GM18951 (cell line): ENCODE measurements at regions not wholly inside any gene's neighbourhood (a gene's known extent, or its start where the extent isn't known, plus 50 kb on each side); places are given as distances from the start of the nearest gene placed in this dataset.

ENCODE experiments used
- POLR2A ChIP-seq: IDR thresholded peaks from 4 replicates; pipeline ENCODE4 v1.6.1; 2011; ENCODE audit warnings: mild to moderate bottlenecking; ENCODE audit not compliant: insufficient read length, insufficient read depth; ENCODE audit errors: extremely low read depth
- in situ Hi-C: fragments of 300-500 bp; cut with MboI; formaldehyde crosslinking; loops from one replicate; pipeline ENCODE4 v1.12.0; 2022; ENCODE audit warnings: low sequenced_read_pairs, mixed read lengths, inconsistent platforms; ENCODE audit not compliant: unreplicated experiment

DNA sequence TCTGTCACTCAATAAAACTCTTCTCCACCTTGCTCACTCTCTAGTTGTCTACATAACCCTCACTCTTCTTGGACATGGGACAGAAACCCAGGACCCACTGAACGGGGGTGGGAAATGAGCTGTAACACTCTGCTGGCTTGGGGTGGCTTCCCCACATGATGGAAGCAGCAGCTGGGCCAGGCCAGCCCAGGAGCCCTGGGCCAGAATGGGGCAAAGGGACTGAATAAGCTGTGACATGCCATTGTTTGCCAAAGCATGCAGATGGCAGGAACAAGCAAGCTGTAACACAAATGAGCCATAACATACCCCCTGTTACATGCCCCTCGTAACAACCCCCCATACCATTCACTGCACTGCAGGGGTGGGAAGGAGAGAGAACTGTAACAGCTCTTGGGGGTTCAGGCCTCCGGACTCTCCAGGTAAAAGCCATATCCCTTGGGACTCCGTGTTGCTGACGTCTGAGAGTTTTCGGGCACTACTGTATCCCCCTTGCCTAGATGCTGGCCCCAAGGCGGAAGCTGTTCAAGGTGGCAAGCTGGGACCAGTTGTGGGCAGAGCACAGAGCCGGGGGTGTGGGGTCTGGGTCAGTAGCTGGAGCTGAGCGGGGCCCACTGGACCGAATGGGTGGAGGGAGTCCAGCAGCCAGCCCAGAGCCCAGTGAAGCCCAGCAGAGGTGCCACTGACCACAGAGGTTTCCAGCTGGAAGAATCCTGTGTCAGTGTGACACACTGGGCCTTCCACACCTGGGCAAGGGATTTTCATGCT is 56.1 kb upstream of the DMRTB1 start:
- in situ Hi-C loops = no loop called here
- TF ChIP-seq POLR2A = no peak

DNA sequence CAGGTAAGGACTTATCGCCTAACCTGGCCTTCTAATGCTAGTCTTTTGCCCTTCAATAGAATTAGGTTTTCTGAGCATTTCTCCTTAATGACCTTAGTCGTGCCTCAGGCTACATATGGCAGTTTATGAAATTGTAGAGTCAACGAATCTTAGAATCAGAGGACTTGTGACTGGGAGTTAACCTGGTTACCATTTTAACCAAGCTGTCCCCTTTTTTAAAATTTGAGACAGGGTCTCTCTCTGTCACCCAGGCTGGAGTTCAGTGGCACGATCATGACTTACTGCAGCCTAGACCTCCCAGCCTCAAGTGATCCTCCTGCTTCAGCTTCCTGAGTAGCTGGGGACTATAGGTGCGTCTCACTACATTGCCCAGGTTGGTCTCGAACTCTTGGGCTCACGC is 53.5 kb upstream of the DMRTB1 start:
- in situ Hi-C loops = no loop called here
- TF ChIP-seq POLR2A = no peak

DNA sequence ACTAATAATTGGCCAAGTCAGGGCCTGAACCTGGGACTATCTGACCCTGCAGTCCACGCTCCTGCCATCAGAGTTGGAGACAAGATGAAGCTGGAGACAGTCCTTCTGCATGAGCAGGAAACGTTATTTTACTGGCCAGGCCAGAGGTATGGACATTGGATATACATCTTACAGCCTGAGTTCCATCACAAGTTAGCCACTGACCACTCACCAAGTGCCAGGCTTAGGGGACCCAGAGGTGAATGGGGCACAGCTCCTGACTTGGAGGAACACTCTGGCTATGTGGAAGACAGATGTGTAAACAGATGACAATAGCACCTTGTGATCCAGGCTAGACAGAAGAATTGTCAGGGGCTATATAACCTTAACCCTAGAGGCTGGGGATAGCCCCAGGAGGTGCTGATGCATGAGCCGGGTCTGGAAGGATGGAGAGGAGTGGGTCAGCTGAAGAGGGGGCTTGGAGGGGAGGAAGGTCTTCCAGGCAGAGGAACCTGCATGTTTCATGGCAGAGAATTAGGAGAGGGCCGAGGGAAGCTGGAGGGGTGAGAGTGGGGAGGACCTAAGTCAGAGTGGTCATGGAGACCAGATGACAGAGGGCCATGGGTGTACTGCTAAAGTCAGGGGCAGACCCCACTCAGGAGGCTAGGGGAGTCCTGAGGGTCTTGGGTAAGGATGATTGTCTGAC is 52.5 kb upstream of the DMRTB1 start:
- in situ Hi-C loops = no loop called here

DNA sequence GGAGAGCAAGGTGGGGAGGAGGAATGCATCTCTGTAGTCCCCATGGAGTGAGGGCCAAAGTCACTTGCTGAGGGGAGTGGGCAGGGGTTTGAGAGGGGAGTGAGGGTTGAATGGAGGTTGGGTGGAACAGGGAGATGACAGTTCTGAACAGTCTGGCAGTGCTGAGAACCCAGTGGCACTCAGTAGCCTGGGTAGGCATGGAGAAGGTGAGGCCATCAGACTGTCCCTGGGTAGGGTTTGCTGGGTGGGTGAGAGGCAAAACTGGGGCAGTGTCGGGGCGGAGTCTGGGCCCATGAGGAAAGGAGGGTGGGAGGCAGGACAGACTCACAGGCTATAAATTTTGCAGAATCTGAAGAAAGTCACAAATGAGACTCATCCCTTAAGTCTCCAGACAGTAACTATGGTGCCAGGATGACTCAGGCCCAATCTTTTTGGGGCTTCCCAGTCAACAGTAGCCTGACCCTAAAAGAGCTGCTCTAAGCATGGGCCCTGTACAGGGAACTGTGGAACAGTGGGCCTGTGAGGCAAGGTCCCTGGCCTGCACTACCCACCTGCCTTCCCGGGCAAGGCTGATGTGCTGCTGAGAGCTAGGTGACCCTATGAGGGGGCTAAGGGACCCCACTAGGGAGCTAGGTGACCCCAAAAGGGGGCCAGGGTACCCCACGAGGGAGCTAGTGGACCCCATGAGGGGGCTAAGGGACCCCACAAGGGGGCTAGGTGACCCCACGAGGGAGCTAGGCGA is 51.0 kb upstream of the DMRTB1 start:
- TF ChIP-seq POLR2A = no peak
- in situ Hi-C loops = no loop called here

More for the DNA sequence above, 52.5 kb upstream of the DMRTB1 start:
- TF ChIP-seq POLR2A = no peak

DNA sequence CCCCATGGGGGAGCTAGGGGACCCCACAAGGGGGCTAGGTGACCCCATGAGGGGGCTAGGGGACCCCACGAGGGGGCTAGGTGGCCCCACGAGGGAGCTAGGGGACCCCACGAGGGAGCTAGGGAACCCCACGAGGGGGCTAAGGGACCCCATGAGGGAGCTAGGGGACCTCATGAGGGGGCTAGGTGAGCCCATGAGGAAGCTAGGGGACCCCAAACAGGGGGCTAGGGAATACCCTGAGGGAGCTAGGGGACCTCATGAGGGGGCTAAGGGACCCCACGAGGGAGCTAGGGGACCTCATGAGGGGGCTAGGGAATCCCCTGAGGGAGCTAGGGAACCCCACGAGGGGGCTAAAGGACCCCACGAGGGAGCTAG is 50.5 kb upstream of the DMRTB1 start:
- in situ Hi-C loops = no loop called here
- no peak for TF ChIP-seq POLR2A

DNA sequence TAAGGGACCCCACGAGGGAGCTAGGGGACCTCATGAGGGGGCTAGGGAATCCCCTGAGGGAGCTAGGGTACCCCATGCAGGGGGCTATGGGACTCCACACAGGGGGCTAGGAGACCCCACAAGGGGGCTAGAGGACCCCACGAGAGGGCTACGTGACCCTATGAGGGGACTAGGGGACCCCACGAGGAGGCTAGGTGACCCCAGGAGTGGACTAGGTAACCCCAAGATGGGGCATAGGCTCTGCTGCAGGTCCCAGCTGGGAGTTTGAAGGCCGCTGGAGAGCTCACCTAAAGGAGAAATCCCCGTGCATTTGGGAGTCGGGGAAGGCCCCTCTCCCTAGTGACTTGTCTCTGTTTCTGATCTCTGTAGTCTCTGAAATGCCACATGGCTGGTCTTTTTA is 50.0 kb upstream of the DMRTB1 start:
- TF ChIP-seq POLR2A = no peak
- in situ Hi-C loops = no loop called here
